ENCODE measurements at regions not wholly inside any gene's neighbourhood (a gene's known extent, or its start where the extent isn't known, plus 50 kb on each side); places are given as distances from the start of the nearest gene placed in this dataset.

DNA sequence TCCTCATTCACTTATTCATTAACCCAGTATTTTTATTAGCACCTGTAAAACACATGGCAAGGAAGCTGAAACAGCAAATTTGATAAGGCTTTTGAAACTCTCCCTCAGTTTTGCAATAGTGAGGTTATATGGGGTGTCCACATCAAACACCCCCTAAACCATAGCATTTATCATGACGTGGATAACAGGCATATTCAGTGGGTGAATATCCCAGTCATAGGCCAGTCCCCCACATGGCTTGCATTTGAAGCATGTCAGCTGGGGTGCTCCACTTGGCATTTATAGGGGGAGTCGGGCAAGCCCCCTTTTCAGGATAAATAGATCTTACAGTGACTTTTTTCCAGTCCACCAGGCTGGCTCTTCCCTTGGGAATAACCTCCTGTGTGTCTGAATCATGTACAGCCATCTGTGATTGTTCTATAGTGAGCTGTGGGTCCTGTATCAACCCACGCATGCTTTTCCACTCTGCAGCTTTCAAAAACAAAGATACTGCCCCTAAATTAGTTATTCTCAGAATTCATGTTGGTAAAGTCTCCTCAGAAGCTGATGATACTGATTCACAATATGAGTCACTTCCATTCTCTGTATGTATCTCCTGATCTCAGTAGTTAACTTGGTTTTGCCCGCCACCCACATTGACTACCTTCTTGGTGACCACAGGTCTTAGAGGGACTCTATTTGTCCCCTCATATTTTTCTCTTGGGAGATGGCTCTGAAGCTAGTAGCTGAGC, 84.4 kb upstream of the SPIN1 start:
- H4K20me1 ChIP-seq (ENCODE audit: control insufficient read depth, insufficient read depth, low read depth, low read length), result no peaks in the 10 kb centered on the region
- H3K79me2 ChIP-seq (ENCODE audit: control insufficient read depth, low read length), result no peaks in the 10 kb centered on the region
- H3K4me1 ChIP-seq (ENCODE audit: control insufficient read depth, low read length), result no peaks in the 10 kb centered on the region
- no peak for TF ChIP-seq EZH2phosphoT487 (IDR thresholded peaks at IDR 0.05; ENCODE audit: borderline replicate concordance, low read length)
- TF ChIP-seq, protein P1, sequence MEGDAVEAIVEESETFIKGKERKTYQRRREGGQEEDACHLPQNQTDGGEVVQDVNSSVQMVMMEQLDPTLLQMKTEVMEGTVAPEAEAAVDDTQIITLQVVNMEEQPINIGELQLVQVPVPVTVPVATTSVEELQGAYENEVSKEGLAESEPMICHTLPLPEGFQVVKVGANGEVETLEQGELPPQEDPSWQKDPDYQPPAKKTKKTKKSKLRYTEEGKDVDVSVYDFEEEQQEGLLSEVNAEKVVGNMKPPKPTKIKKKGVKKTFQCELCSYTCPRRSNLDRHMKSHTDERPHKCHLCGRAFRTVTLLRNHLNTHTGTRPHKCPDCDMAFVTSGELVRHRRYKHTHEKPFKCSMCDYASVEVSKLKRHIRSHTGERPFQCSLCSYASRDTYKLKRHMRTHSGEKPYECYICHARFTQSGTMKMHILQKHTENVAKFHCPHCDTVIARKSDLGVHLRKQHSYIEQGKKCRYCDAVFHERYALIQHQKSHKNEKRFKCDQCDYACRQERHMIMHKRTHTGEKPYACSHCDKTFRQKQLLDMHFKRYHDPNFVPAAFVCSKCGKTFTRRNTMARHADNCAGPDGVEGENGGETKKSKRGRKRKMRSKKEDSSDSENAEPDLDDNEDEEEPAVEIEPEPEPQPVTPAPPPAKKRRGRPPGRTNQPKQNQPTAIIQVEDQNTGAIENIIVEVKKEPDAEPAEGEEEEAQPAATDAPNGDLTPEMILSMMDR (IDR thresholded peaks at IDR 0.05; ENCODE audit: low read depth, low read length, poor library complexity, severe bottlenecking), result no peak
- H3K4me2 ChIP-seq (ENCODE audit: low read length), result no peak overlapping the region
- no peaks in the 10 kb centered on the region for H3K36me3 ChIP-seq (ENCODE audit: control insufficient read depth, low read length)
- H3F3A ChIP-seq (ENCODE audit: control insufficient read depth, insufficient read depth), result no peaks in the 10 kb centered on the region
- no peak overlapping the region for H3K4me3 ChIP-seq (ENCODE audit: low read length)
- peaks cover 6% of the 10 kb centered on the region for H3K27me3 ChIP-seq (ENCODE audit: control insufficient read depth, low read length)
- H3K9me3 ChIP-seq (ENCODE audit: control insufficient read depth, insufficient read depth, low read length), result no peaks in the 10 kb centered on the region
- no peaks in the 10 kb centered on the region for H3K9me2 ChIP-seq (replicated peaks; ENCODE audit: control insufficient read depth, low read length)
- no peak overlapping the region for H3K27ac ChIP-seq (ENCODE audit: low read depth, low read length)

DNA sequence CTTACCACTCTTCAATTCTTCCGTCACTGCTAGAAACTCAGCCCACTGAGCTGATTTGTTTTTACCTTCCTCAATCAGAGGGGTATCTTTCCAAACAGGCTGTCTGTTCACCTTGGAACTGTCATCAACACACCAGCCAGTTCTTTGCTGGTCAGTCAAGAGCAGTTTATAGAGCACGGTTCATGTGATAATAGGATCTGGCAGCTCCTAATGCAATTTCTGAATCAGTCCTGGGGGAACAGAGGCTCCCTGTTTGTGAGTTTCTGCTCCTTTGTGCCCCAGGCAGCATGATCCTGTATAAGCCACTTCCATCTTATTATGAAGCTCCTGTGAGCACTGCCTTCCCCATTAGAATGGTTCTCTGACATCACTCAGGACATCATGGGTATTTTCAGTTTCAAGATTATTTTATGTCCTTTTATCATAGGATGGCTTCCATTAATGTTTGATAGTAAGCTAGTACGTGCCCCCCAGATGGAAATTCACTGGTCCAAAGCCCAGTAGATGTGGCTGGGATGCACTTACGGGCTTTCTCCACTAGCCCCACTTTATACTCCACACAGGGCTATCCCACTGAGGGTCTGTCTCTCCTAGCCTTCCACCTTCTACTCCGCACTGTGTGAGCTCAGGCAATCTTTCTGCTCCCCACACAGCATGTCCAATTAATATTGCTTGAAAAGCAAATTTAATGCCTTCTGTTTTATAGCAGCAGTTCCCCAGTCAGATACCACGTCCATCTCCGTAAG, 85.5 kb upstream of the SPIN1 start:
- H3K27me3 ChIP-seq (ENCODE audit: control insufficient read depth, low read length), result peaks cover 6% of the 10 kb centered on the region
- H3K36me3 ChIP-seq (ENCODE audit: control insufficient read depth, low read length), result no peaks in the 10 kb centered on the region
- no peaks in the 10 kb centered on the region for H3F3A ChIP-seq (ENCODE audit: control insufficient read depth, insufficient read depth)
- H4K20me1 ChIP-seq (ENCODE audit: control insufficient read depth, insufficient read depth, low read depth, low read length), result no peaks in the 10 kb centered on the region
- no peak overlapping the region for H3K4me2 ChIP-seq (ENCODE audit: low read length)
- H3K27ac ChIP-seq (ENCODE audit: low read depth, low read length), result no peak overlapping the region
- no peaks in the 10 kb centered on the region for H3K9me3 ChIP-seq (ENCODE audit: control insufficient read depth, insufficient read depth, low read length)
- TF ChIP-seq, protein P1 (IDR thresholded peaks at IDR 0.05; ENCODE audit: low read depth, low read length, poor library complexity, severe bottlenecking), result no peak
- TF ChIP-seq EZH2phosphoT487 (IDR thresholded peaks at IDR 0.05; ENCODE audit: borderline replicate concordance, low read length), result no peak
- no peaks in the 10 kb centered on the region for H3K4me1 ChIP-seq (ENCODE audit: control insufficient read depth, low read length)
- H3K9me2 ChIP-seq (replicated peaks; ENCODE audit: control insufficient read depth, low read length), result no peaks in the 10 kb centered on the region
- no peak overlapping the region for H3K4me3 ChIP-seq (ENCODE audit: low read length)
- no peaks in the 10 kb centered on the region for H3K79me2 ChIP-seq (ENCODE audit: control insufficient read depth, low read length)

DNA sequence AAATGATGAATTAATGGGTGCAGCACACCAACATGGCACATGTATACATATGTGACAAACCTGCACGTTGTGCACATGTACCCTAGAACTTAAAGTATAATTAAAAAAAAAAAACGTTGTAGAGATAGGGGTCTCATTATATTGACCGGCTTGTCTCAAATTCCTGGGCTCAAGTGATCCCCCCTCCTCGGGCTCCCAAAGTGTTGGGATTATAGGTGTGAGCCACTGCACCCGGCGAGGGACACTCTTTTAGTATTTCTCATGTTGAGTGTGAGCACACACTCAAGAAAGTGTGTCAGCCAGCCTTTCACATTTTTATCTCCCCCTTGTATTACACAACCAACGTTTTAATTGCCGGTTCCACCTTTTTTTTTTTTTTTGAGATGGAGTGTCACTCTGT, 87.7 kb upstream of the SPIN1 start:
- TF ChIP-seq, protein P1 (IDR thresholded peaks at IDR 0.05; ENCODE audit: low read depth, low read length, poor library complexity, severe bottlenecking), result no peak
- TF ChIP-seq EZH2phosphoT487 (IDR thresholded peaks at IDR 0.05; ENCODE audit: borderline replicate concordance, low read length), result no peak
- H3K4me1 ChIP-seq (ENCODE audit: control insufficient read depth, low read length), result no peaks in the 10 kb centered on the region
- H3K9me3 ChIP-seq (ENCODE audit: control insufficient read depth, insufficient read depth, low read length), result no peaks in the 10 kb centered on the region
- H4K20me1 ChIP-seq (ENCODE audit: control insufficient read depth, insufficient read depth, low read depth, low read length), result no peaks in the 10 kb centered on the region
- peaks cover 6% of the 10 kb centered on the region for H3K27me3 ChIP-seq (ENCODE audit: control insufficient read depth, low read length)
- no peaks in the 10 kb centered on the region for H3F3A ChIP-seq (ENCODE audit: control insufficient read depth, insufficient read depth)
- H3K36me3 ChIP-seq (ENCODE audit: control insufficient read depth, low read length), result no peaks in the 10 kb centered on the region
- H3K4me3 ChIP-seq (ENCODE audit: low read length), result no peak overlapping the region
- H3K4me2 ChIP-seq (ENCODE audit: low read length), result no peak overlapping the region
- no peak overlapping the region for H3K27ac ChIP-seq (ENCODE audit: low read depth, low read length)
- H3K9me2 ChIP-seq (replicated peaks; ENCODE audit: control insufficient read depth, low read length), result no peaks in the 10 kb centered on the region
- H3K79me2 ChIP-seq (ENCODE audit: control insufficient read depth, low read length), result no peaks in the 10 kb centered on the region

Data from DOHH2 (cell line).